B cell (primary cell): ENCODE measurements at regions not wholly inside any gene's neighbourhood (a gene's known extent, or its start where the extent isn't known, plus 50 kb on each side); places are given as distances from the start of the nearest gene placed in this dataset.

Source experiments
- ATAC-seq: fragments of 200-7000 bp; cut with Tn5 transposase; one replicate; pipeline ENCODE4 v1.10.0; 2021; ENCODE audit warnings: low read depth, mild to moderate bottlenecking, moderate number of reproducible peaks, moderate library complexity
- CTCF ChIA-PET: fragments of 350-600 bp; sonication (Branson Sonifier 250); formaldehyde crosslinking; loops from one replicate; lab custom pipeline; 2021; ENCODE audit warnings: antibody characterized with exemption, inconsistent platforms; lab: Charles Lee
- POLR2A ChIA-PET: fragments of 350-600 bp; sonication (Branson Sonifier 250); formaldehyde crosslinking; loops from one replicate; lab custom pipeline; 2021; ENCODE audit warnings: antibody characterized with exemption; lab: Charles Lee
- DNase-seq: peaks from one replicate; pipeline ENCODE4 v3.0.0; 2013
- H2AFZ ChIP-seq: 2 replicates; pipeline ENCODE4 v1.6.1; 2012; ENCODE audit warnings: mild to moderate bottlenecking, low read depth, low read length; ENCODE audit not compliant: insufficient read depth, poor library complexity, severe bottlenecking
- H3K27ac ChIP-seq, 2 donors: 1 replicate in 1 of 2; 2 replicates in 1 of 2; pipeline ENCODE4 v1.5.1; 2012 to 2013; ENCODE audit warnings: low read length in 2 of 2, mild to moderate bottlenecking in 2 of 2, moderate library complexity in 1 of 2
- H3K27me3 ChIP-seq, 4 experiments: fragments of 200-600 bp in 1 of 4; sonication (generic) in 1 of 4; replicated peaks in 1 of 4; 1 replicate in 2 of 4; 2 replicates in 2 of 4; pipeline versions ENCODE4 v1.6.1 to v1.7.0; 2013 to 2016; ENCODE audit warnings: low read length in 3 of 4, mild to moderate bottlenecking in 2 of 4, mixed read lengths in 1 of 4, moderate library complexity in 1 of 4; ENCODE audit not compliant: insufficient read depth in 4 of 4, control insufficient read depth in 3 of 4; ENCODE audit errors: control extremely low read depth in 1 of 4
- H3K36me3 ChIP-seq, 2 experiments: replicated peaks in 1 of 2; 1 replicate in 1 of 2; 2 replicates in 1 of 2; pipeline versions ENCODE4 v1.6.1 to v1.7.1; 2013; ENCODE audit warnings: low read length in 1 of 2; ENCODE audit not compliant: insufficient read depth in 2 of 2, control insufficient read depth in 1 of 2; ENCODE audit errors: control extremely low read depth in 1 of 2, extremely low read depth in 1 of 2
- H3K4me1 ChIP-seq, 2 donors: fragments of 200-600 bp in 1 of 2; sonication (generic) in 1 of 2; 1 replicate in 1 of 2; 2 replicates in 1 of 2; pipeline versions ENCODE4 v1.5.1 to v1.6.1; 2013 to 2017; ENCODE audit warnings: low read length in 2 of 2; ENCODE audit not compliant: control insufficient read depth in 2 of 2, insufficient read depth in 2 of 2
- H3K4me2 ChIP-seq: replicated peaks from 2 replicates; pipeline ENCODE3; 2012; ENCODE audit warnings: mild to moderate bottlenecking, low read depth, low read length; ENCODE audit not compliant: poor library complexity, severe bottlenecking
- H3K4me3 ChIP-seq, 5 experiments: fragments of 200-600 bp in 1 of 5; sonication (generic) in 1 of 5; 1 replicate in 3 of 5; 2 replicates in 2 of 5; pipeline versions ENCODE4 v1.5.1 to v1.7.0; 2011 to 2016; ENCODE audit warnings: low read length in 4 of 5, mild to moderate bottlenecking in 4 of 5, low read depth in 2 of 5, control low read depth in 1 of 5, moderate library complexity in 1 of 5; ENCODE audit not compliant: insufficient read depth in 1 of 5; ENCODE audit errors: control extremely low read depth in 1 of 5, extremely low read depth in 1 of 5
- H3K79me2 ChIP-seq: fragments of 200-600 bp; sonication (generic); one replicate; pipeline ENCODE4 v1.6.0; 2016; ENCODE audit warnings: low read length; ENCODE audit not compliant: control insufficient read depth, insufficient read depth
- H3K9ac ChIP-seq: fragments of 200-600 bp; sonication (generic); 2 replicates; pipeline ENCODE4 v1.6.1; 2017; ENCODE audit warnings: mild to moderate bottlenecking, low read length, moderate library complexity
- H3K9me3 ChIP-seq, 3 donors: one replicate each; pipeline versions ENCODE4 v1.6.1 to v1.7.1; 2013; ENCODE audit warnings: low read length in 2 of 3; ENCODE audit not compliant: control insufficient read depth in 2 of 3, insufficient read depth in 1 of 3; ENCODE audit errors: control extremely low read depth in 1 of 3
- H4K20me1 ChIP-seq: 2 replicates; pipeline ENCODE4 v1.6.0; 2012; ENCODE audit warnings: mild to moderate bottlenecking, low read length; ENCODE audit not compliant: insufficient read depth, control insufficient read depth, poor library complexity, severe bottlenecking
- H3K27ac Mint-ChIP-seq: one replicate; pipeline ENCODE4 v1.8.0; 2021; ENCODE audit warnings: mixed read lengths
- H3K27me3 Mint-ChIP-seq: one replicate; pipeline ENCODE4 v1.8.0; 2021; ENCODE audit warnings: mixed read lengths
- H3K4me1 Mint-ChIP-seq: one replicate; pipeline ENCODE4 v1.8.0; 2021; ENCODE audit warnings: mixed read lengths
- H3K4me3 Mint-ChIP-seq: one replicate; pipeline ENCODE4 v1.8.0; 2021; ENCODE audit warnings: mixed read lengths
- H3K9me3 Mint-ChIP-seq: one replicate; pipeline ENCODE4 v1.8.0; 2022; ENCODE audit warnings: mixed read lengths; ENCODE audit not compliant: insufficient read depth
- CTCF ChIP-seq: fragments of 200-600 bp; IDR thresholded peaks from one replicate; pipeline ENCODE4 v1.8.0; 2022; ENCODE audit warnings: antibody characterized with exemption, mild to moderate bottlenecking
- EZH2 ChIP-seq: IDR thresholded peaks from 2 replicates; pipeline ENCODE4 v1.6.1; 2012; ENCODE audit warnings: borderline replicate concordance, low read depth, mild to moderate bottlenecking, moderate library complexity, low read length; ENCODE audit not compliant: insufficient read depth, poor library complexity, severe bottlenecking
- WGBS: methylation state at CpG from one replicate; pipeline ENCODE4 v1.1.5; 2013; ENCODE audit warnings: missing lambda C conversion rate; ENCODE audit not compliant: insufficient coverage; 5-methylcytosine and 5-hydroxymethylcytosine counted together
- intact Hi-C: fragments of 100-400 bp; cut with micrococcal nuclease; formaldehyde crosslinking; loops from one replicate; pipeline ENCODE4 v1.10.0; 2022

DNA sequence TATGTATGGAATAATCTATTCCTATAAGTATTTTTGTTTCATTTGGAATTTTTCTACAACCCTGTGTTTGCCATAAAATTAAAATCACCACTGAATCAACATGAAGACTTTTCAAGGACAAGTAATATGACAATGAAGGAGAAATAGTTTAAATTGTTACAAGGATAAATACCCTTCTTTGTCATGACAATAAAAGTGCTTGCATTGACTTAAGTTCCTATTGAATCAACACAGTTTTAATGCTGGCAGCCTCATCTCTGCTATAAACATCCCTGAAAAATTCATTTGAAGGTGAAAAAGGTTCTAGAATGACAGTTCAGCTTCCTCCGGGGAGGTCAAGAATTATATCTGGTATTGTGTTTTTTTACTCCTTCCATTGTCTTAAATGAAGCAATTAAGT, 1105.1 kb upstream of the CDH9 start:
- H4K20me1 ChIP-seq: no peaks in the 10 kb centered on the region
- TF ChIP-seq CTCF: no peak
- no peak for TF ChIP-seq EZH2
- ChIA-PET CTCF (no interaction called here), POLR2A (no interaction called here)
- H3K27me3 ChIP-seq: no peaks in the 10 kb centered on the region
- ATAC-seq (no peak), DNase-seq (no peak)
- no peak overlapping the region for H3K27ac Mint-ChIP-seq
- no CpG with 5 or more reads among the region's 1 CpG for WGBS
- H3K4me1 Mint-ChIP-seq: no peaks in the 10 kb centered on the region
- no peaks in the 10 kb centered on the region for H3K9me3 ChIP-seq
- no peaks in the 10 kb centered on the region for H3K27me3 Mint-ChIP-seq
- no peaks in the 10 kb centered on the region for H3K79me2 ChIP-seq
- intact Hi-C loops: no loop called here
- peaks cover 8% of the 10 kb centered on the region for H3K9me3 Mint-ChIP-seq
- H3K4me2 ChIP-seq: no peak overlapping the region
- H2AFZ ChIP-seq: no peak overlapping the region
- H3K4me3 ChIP-seq: no peak overlapping the region
- no peak overlapping the region for H3K4me3 Mint-ChIP-seq
- no peaks in the 10 kb centered on the region for H3K4me1 ChIP-seq
- no peak overlapping the region for H3K9ac ChIP-seq
- H3K27ac ChIP-seq: no peak overlapping the region
- H3K36me3 ChIP-seq: no peaks in the 10 kb centered on the region

DNA sequence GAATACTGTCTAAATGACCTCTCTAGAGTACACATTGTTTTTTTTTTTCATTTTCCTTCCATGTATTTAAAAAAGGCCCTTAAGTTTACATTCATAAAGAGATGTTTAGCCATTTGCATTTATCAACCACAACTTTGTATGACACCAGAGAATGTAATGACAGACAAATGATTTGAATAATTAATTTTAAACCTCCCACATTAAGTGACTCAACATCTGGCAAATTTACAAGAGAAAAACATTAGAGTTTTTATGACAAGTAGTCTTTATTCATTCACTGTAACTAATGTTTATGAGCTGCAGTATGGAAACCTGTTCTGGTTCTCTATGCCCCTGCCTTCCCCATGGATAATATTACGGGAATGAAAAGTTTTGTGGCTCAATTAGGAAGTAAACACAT, 1093.8 kb upstream of the CDH9 start:
- ChIA-PET POLR2A (no interaction called here), CTCF (no interaction called here)
- no CpG with 5 or more reads among the region's 1 CpG for WGBS
- peaks cover 0 to 2% (median 1%) of the 10 kb centered on the region in 3 donors for H3K9me3 ChIP-seq
- no peak overlapping the region for H2AFZ ChIP-seq
- no peak overlapping the region for H3K27ac ChIP-seq
- intact Hi-C loops: no loop called here
- no peaks in the 10 kb centered on the region for H3K36me3 ChIP-seq
- no peaks in the 10 kb centered on the region for H4K20me1 ChIP-seq
- H3K79me2 ChIP-seq: no peaks in the 10 kb centered on the region
- no peak overlapping the region for H3K4me3 ChIP-seq
- peaks cover 10% of the 10 kb centered on the region for H3K9me3 Mint-ChIP-seq
- no peaks in the 10 kb centered on the region for H3K4me1 ChIP-seq
- DNase-seq (no peak), ATAC-seq (no peak)
- H3K27me3 Mint-ChIP-seq: no peaks in the 10 kb centered on the region
- H3K27ac Mint-ChIP-seq: no peak overlapping the region
- no peak overlapping the region for H3K4me2 ChIP-seq
- no peaks in the 10 kb centered on the region for H3K4me1 Mint-ChIP-seq
- H3K9ac ChIP-seq: no peak overlapping the region
- no peak overlapping the region for H3K4me3 Mint-ChIP-seq
- TF ChIP-seq CTCF (no peak), EZH2 (no peak)
- H3K27me3 ChIP-seq: no peaks in the 10 kb centered on the region
